Smooth muscle cell (in vitro differentiated cells): ENCODE measurements at regions not wholly inside any gene's neighbourhood (a gene's known extent, or its start where the extent isn't known, plus 50 kb on each side); places are given as distances from the start of the nearest gene placed in this dataset.

Experiments
- DNase-seq: peaks from one replicate; lab custom pipeline; 2025; ENCODE audit not compliant: unreplicated experiment; lab: John Stamatoyannopoulos, UW
- H2AFZ ChIP-seq: fragments of 200-600 bp; sonication (generic); 2 replicates; pipeline ENCODE4 v1.6.0; 2016; ENCODE audit warnings: antibody characterized with exemption, low read depth, mild to moderate bottlenecking
- H3F3A ChIP-seq: fragments of 200-600 bp; sonication (generic); 2 replicates; pipeline ENCODE4 v1.6.0; 2017; ENCODE audit warnings: antibody characterized with exemption, low read depth
- H3K27ac ChIP-seq: fragments of 200-600 bp; sonication (generic); 2 replicates; pipeline ENCODE4 v1.5.1; 2016; ENCODE audit warnings: low read depth, mild to moderate bottlenecking
- H3K27me3 ChIP-seq: fragments of 200-600 bp; sonication (generic); 2 replicates; pipeline ENCODE4 v1.6.1; 2016; ENCODE audit warnings: low read depth, mild to moderate bottlenecking
- H3K36me3 ChIP-seq: fragments of 200-600 bp; sonication (generic); 2 replicates; pipeline ENCODE4 v1.5.1; 2016; ENCODE audit warnings: low read depth
- H3K4me1 ChIP-seq: fragments of 200-600 bp; sonication (generic); 2 replicates; pipeline ENCODE4 v1.5.1; 2016; ENCODE audit warnings: low read depth
- H3K4me2 ChIP-seq: fragments of 200-600 bp; sonication (generic); 2 replicates; pipeline ENCODE4 v1.6.0; 2016; ENCODE audit warnings: mild to moderate bottlenecking
- H3K4me3 ChIP-seq: fragments of 200-600 bp; sonication (generic); 2 replicates; pipeline ENCODE4 v1.5.1; 2016; ENCODE audit warnings: mild to moderate bottlenecking
- H3K79me2 ChIP-seq: fragments of 200-600 bp; sonication (generic); 2 replicates; pipeline ENCODE4 v1.6.0; 2016; ENCODE audit warnings: low read depth, mild to moderate bottlenecking
- H3K9ac ChIP-seq: fragments of 200-600 bp; sonication (generic); 2 replicates; pipeline ENCODE4 v1.6.0; 2016; ENCODE audit warnings: low read depth
- H3K9me3 ChIP-seq: fragments of 200-600 bp; sonication (generic); replicated peaks from 2 replicates; pipeline ENCODE4 v1.5.1; 2016; ENCODE audit warnings: low read depth
- H4K20me1 ChIP-seq: fragments of 200-600 bp; sonication (generic); 2 replicates; pipeline ENCODE4 v1.6.0; 2016; ENCODE audit warnings: low read depth
- CTCF ChIP-seq: fragments of 200-600 bp; sonication (generic); IDR thresholded peaks from 2 replicates; pipeline ENCODE4 v1.5.1; 2017; ENCODE audit warnings: borderline replicate concordance, mild to moderate bottlenecking, antibody characterized with exemption; ENCODE audit not compliant: insufficient read depth, poor library complexity, severe bottlenecking
- WGBS: methylation state at CpG from one replicate; pipeline ENCODE4 v1.1.7; 2016; ENCODE audit warnings: low lambda C conversion rate; 5-methylcytosine and 5-hydroxymethylcytosine counted together

- DNase-seq: no peak
- Histone ChIP-seq H4K20me1 (no peaks in the 10 kb centered on the region), H3K9me3 (no peaks in the 10 kb centered on the region), H3K36me3 (no peaks in the 10 kb centered on the region), H3K27me3 (no peaks in the 10 kb centered on the region), H3F3A (no peaks in the 10 kb centered on the region), H3K79me2 (no peaks in the 10 kb centered on the region), H3K27ac (no peak overlapping the region), H3K4me1 (peaks cover 12% of the 10 kb centered on the region), H3K4me3 (no peak overlapping the region), H3K9ac (no peak overlapping the region), H2AFZ (no peak overlapping the region), H3K4me2 (no peak overlapping the region)
- WGBS: 94% methylated on average over 5 of the region's 5 CpGs
- no peak for TF ChIP-seq CTCF
These were observed 445.2 kb upstream of the CDH4 start for GRCh38 chr20:60806824-60807223.

- Histone ChIP-seq H4K20me1 (no peaks in the 10 kb centered on the region), H3K27ac (no peak overlapping the region), H3K9ac (no peak overlapping the region), H2AFZ (no peak overlapping the region), H3F3A (no peaks in the 10 kb centered on the region), H3K36me3 (no peaks in the 10 kb centered on the region), H3K4me2 (no peak overlapping the region), H3K79me2 (no peaks in the 10 kb centered on the region), H3K27me3 (no peaks in the 10 kb centered on the region), H3K9me3 (no peaks in the 10 kb centered on the region), H3K4me1 (peaks cover 12% of the 10 kb centered on the region), H3K4me3 (no peak overlapping the region)
- 97% methylated on average over 16 of the region's 16 CpGs for WGBS
- TF ChIP-seq CTCF: no peak
- DNase-seq: no peak
These were observed 443.9 kb upstream of the CDH4 start for GRCh38 chr20:60808003-60808672.

- no peak for DNase-seq
- no peaks in the 10 kb centered on the region for H3K36me3 ChIP-seq
- no peak overlapping the region for H2AFZ ChIP-seq
- H3F3A ChIP-seq: no peaks in the 10 kb centered on the region
- H3K27ac ChIP-seq: no peak overlapping the region
- 85% methylated on average over 6 of the region's 6 CpGs for WGBS
- H3K4me1 ChIP-seq: peaks cover 12% of the 10 kb centered on the region
- H3K9me3 ChIP-seq: no peaks in the 10 kb centered on the region
- H3K9ac ChIP-seq: no peak overlapping the region
- H4K20me1 ChIP-seq: no peaks in the 10 kb centered on the region
- H3K27me3 ChIP-seq: no peaks in the 10 kb centered on the region
- no peak for TF ChIP-seq CTCF
- no peaks in the 10 kb centered on the region for H3K79me2 ChIP-seq
- H3K4me3 ChIP-seq: no peak overlapping the region
- H3K4me2 ChIP-seq: no peak overlapping the region
These were observed 443.4 kb upstream of the CDH4 start for GRCh38 chr20:60808701-60809100.

- no peak for DNase-seq
- no peaks in the 10 kb centered on the region for H3F3A ChIP-seq
- H3K36me3 ChIP-seq: no peaks in the 10 kb centered on the region
- TF ChIP-seq CTCF: no peak
- WGBS: 94% methylated on average over 4 of the region's 4 CpGs
- H3K27ac ChIP-seq: no peak overlapping the region
- no peak overlapping the region for H3K4me3 ChIP-seq
- no peak overlapping the region for H3K9ac ChIP-seq
- no peaks in the 10 kb centered on the region for H3K79me2 ChIP-seq
- no peaks in the 10 kb centered on the region for H3K4me1 ChIP-seq
- no peaks in the 10 kb centered on the region for H3K9me3 ChIP-seq
- H2AFZ ChIP-seq: no peak overlapping the region
- H3K27me3 ChIP-seq: no peaks in the 10 kb centered on the region
- no peaks in the 10 kb centered on the region for H4K20me1 ChIP-seq
- no peak overlapping the region for H3K4me2 ChIP-seq
These were observed 441.5 kb upstream of the CDH4 start for GRCh38 chr20:60810561-60810960.
